CD14-positive monocyte (primary cell): ENCODE measurements at regions not wholly inside any gene's neighbourhood (a gene's known extent, or its start where the extent isn't known, plus 50 kb on each side); places are given as distances from the start of the nearest gene placed in this dataset.

Source experiments
- DNase-seq, 3 donors: peaks; one replicate each; pipeline ENCODE4 v3.0.0-alpha.2; 2011 to 2022
- H2AFZ ChIP-seq: 2 replicates; pipeline ENCODE4 v1.6.0; 2012; ENCODE audit warnings: mild to moderate bottlenecking, low read depth, low read length, inconsistent platforms; ENCODE audit not compliant: insufficient read depth, poor library complexity, severe bottlenecking
- H3K27ac ChIP-seq, 2 donors: 1 replicate in 1 of 2; 2 replicates in 1 of 2; pipeline ENCODE4 v1.5.1; 2012 to 2013; ENCODE audit warnings: low read length in 2 of 2, control low read depth in 1 of 2, inconsistent platforms in 1 of 2, low read depth in 1 of 2, mild to moderate bottlenecking in 1 of 2
- H3K27me3 ChIP-seq, 2 donors: one replicate each; pipeline versions ENCODE4 v1.6.0 to v1.6.1; 2011 to 2013; ENCODE audit warnings: low read length in 2 of 2; ENCODE audit not compliant: control insufficient read depth in 2 of 2, insufficient read depth in 2 of 2
- H3K36me3 ChIP-seq, 2 donors: replicated peaks in 1 of 2; 1 replicate in 1 of 2; 2 replicates in 1 of 2; pipeline versions ENCODE4 v1.5.1 to v1.6.1; 2012 to 2013; ENCODE audit warnings: low read length in 2 of 2, control low read depth in 1 of 2, inconsistent platforms in 1 of 2, mild to moderate bottlenecking in 1 of 2; ENCODE audit not compliant: insufficient read depth in 2 of 2, control insufficient read depth in 1 of 2
- H3K4me1 ChIP-seq, 2 donors: 1 replicate in 1 of 2; 2 replicates in 1 of 2; pipeline versions ENCODE4 v1.5.1 to v1.6.1; 2012 to 2013; ENCODE audit warnings: low read length in 2 of 2, control low read depth in 1 of 2, inconsistent platforms in 1 of 2, mild to moderate bottlenecking in 1 of 2, moderate library complexity in 1 of 2; ENCODE audit not compliant: insufficient read depth in 2 of 2, control insufficient read depth in 1 of 2
- H3K4me2 ChIP-seq: replicated peaks from 2 replicates; pipeline ENCODE3; 2012; ENCODE audit warnings: low read length, moderate library complexity, mild to moderate bottlenecking; ENCODE audit not compliant: poor library complexity, severe bottlenecking; ENCODE audit errors: extremely low read depth
- H3K4me3 ChIP-seq, 3 experiments: fragments of 200-600 bp in 1 of 3; sonication (generic) in 1 of 3; replicated peaks in 1 of 3; 1 replicate in 2 of 3; 2 replicates in 1 of 3; pipeline ENCODE4 v1.5.1; 2011 to 2013; ENCODE audit warnings: low read length in 3 of 3, mild to moderate bottlenecking in 3 of 3, control low read depth in 2 of 3, low read depth in 2 of 3, inconsistent platforms in 1 of 3, moderate library complexity in 1 of 3
- H3K79me2 ChIP-seq: 2 replicates; pipeline ENCODE4 v1.6.0; 2012; ENCODE audit warnings: mild to moderate bottlenecking, control low read depth, inconsistent platforms, low read length, moderate library complexity; ENCODE audit not compliant: insufficient read depth
- H3K9ac ChIP-seq: 2 replicates; pipeline ENCODE4 v1.6.0; 2017; ENCODE audit warnings: low read length, mild to moderate bottlenecking; ENCODE audit not compliant: insufficient read depth, poor library complexity, severe bottlenecking
- H3K9me3 ChIP-seq, 2 donors: replicated peaks in 1 of 2; 1 replicate in 1 of 2; 2 replicates in 1 of 2; pipeline versions ENCODE4 v1.5.1 to v1.6.1; 2012 to 2013; ENCODE audit warnings: low read length in 2 of 2, control low read depth in 1 of 2; ENCODE audit not compliant: control insufficient read depth in 1 of 2, insufficient read depth in 1 of 2
- H4K20me1 ChIP-seq: 2 replicates; pipeline ENCODE4 v1.6.0; 2012; ENCODE audit warnings: mild to moderate bottlenecking, low read length, control low read depth, moderate library complexity; ENCODE audit not compliant: insufficient read depth
- H3K27ac Mint-ChIP-seq, 7 donors: one replicate each; pipeline ENCODE4 v1.8.0; 2020; ENCODE audit warnings: mild to moderate bottlenecking in 7 of 7, mixed read lengths in 7 of 7, moderate library complexity in 6 of 7, inconsistent platforms in 2 of 7
- H3K27me3 Mint-ChIP-seq, 3 donors: one replicate each; pipeline ENCODE4 v1.8.0; 2021 to 2022; ENCODE audit warnings: low read depth in 3 of 3, mild to moderate bottlenecking in 3 of 3, mixed read lengths in 3 of 3, moderate library complexity in 3 of 3, inconsistent platforms in 1 of 3
- H3K36me3 Mint-ChIP-seq, 2 donors: one replicate each; pipeline ENCODE4 v1.8.0; 2020; ENCODE audit warnings: mixed read lengths in 2 of 2, inconsistent platforms in 1 of 2, mild to moderate bottlenecking in 1 of 2
- H3K4me1 Mint-ChIP-seq: one replicate; pipeline ENCODE4 v1.8.0; 2020; ENCODE audit warnings: mild to moderate bottlenecking, mixed read lengths
- H3K4me3 Mint-ChIP-seq, 2 donors: one replicate each; pipeline ENCODE4 v1.8.0; 2020; ENCODE audit warnings: mild to moderate bottlenecking in 2 of 2, mixed read lengths in 2 of 2, moderate library complexity in 1 of 2
- H3K9me3 Mint-ChIP-seq, 7 donors: one replicate each; pipeline ENCODE4 v1.8.0; 2020 to 2022; ENCODE audit warnings: mixed read lengths in 7 of 7, mild to moderate bottlenecking in 6 of 7, moderate library complexity in 6 of 7, inconsistent platforms in 2 of 7
- CTCF ChIP-seq: fragments of 200-600 bp; IDR thresholded peaks from one replicate; pipeline ENCODE4 v1.8.0; 2022; ENCODE audit warnings: antibody characterized with exemption, mild to moderate bottlenecking
- WGBS: methylation state at CpG from one replicate; pipeline ENCODE4 v1.1.5; 2013; ENCODE audit warnings: missing lambda C conversion rate; ENCODE audit not compliant: insufficient coverage; 5-methylcytosine and 5-hydroxymethylcytosine counted together
- intact Hi-C, 2 donors: fragments of 100-400 bp; cut with micrococcal nuclease; formaldehyde crosslinking; loops; one replicate each; pipeline versions ENCODE4 v1.15.0 to v1.15.1; 2023

DNA sequence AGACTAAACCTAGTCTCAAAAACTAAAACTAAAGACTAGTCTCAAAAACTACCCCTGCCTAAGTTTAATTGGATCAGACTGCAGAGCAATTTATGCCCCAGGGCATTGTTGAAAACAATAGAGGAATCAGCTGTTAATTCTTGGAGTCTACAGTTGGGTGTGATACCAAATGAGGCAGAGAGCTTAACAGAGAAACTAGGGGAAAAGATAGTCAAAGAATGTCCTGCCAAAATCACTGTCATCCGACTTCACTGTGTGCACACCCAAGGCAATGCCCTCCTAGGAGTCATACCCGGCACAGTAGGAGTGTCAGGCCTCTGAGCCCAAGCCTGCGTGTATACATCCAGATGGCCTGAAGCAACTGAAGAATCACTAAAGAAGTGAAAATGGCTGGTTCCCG, 90.5 kb upstream of the TOMM7 start:
- intact Hi-C loops: no loop called here
- 94% methylated on average over 4 of the region's 4 CpGs for WGBS
- DNase-seq: no peak

DNA sequence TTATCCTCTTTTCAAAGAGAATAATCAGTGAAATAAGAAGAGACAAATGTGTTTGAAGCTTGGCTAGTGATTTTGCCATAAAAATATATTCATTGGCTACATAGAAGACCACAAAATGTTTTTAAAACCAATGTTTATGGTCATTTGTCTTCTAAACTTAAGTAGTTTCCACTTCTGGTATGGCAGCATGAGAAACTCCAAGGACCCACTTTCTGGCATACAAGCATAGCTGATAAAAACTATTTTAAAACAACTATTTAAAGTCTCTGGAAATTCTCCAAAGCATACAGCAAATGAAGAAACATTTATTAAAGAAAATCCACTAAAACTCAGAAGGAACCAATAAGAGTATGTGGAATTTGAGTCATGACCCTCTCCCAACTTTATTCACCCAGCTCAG, 89.2 kb upstream of the TOMM7 start:
- Histone ChIP-seq H3K4me3 (no peak overlapping the region), H3K27me3 (no peaks in the 10 kb centered on the region), H3K9me3 (peaks cover 12 to 17% of the 10 kb centered on the region in 2 donors), H3K9ac (no peak overlapping the region), H4K20me1 (no peaks in the 10 kb centered on the region), H2AFZ (no peak overlapping the region), H3K4me1 (no peaks in the 10 kb centered on the region), H3K27ac (no peak overlapping the region), H3K4me2 (no peak overlapping the region), H3K36me3 (no peaks in the 10 kb centered on the region), H3K79me2 (no peaks in the 10 kb centered on the region)
- H3K36me3 Mint-ChIP-seq: no peaks in the 10 kb centered on the region
- no peak for TF ChIP-seq CTCF
- H3K4me3 Mint-ChIP-seq: no peak overlapping the region
- peaks cover 0 to 4% (median 1%) of the 10 kb centered on the region in 3 donors for H3K27me3 Mint-ChIP-seq
- intact Hi-C loops: no loop called here
- peaks cover 10 to 27% (median 22%) of the 10 kb centered on the region in 7 donors for H3K9me3 Mint-ChIP-seq
- DNase-seq: no peak
- no peak overlapping the region for H3K27ac Mint-ChIP-seq
- H3K4me1 Mint-ChIP-seq: no peaks in the 10 kb centered on the region

More for the DNA sequence above, 90.5 kb upstream of the TOMM7 start:
- Mint-ChIP-seq H3K4me3 (no peak overlapping the region), H3K36me3 (no peaks in the 10 kb centered on the region), H3K27ac (no peak overlapping the region), H3K27me3 (peaks cover 0 to 4% (median 1%) of the 10 kb centered on the region in 3 donors), H3K9me3 (peaks cover 10 to 26% (median 20%) of the 10 kb centered on the region in 7 donors), H3K4me1 (no peaks in the 10 kb centered on the region)
- H3K4me3 ChIP-seq: no peak overlapping the region
- H3K36me3 ChIP-seq: no peaks in the 10 kb centered on the region
- H3K27me3 ChIP-seq: no peaks in the 10 kb centered on the region
- no peaks in the 10 kb centered on the region for H4K20me1 ChIP-seq
- TF ChIP-seq CTCF: no peak
- H3K27ac ChIP-seq: no peak overlapping the region
- no peaks in the 10 kb centered on the region for H3K79me2 ChIP-seq
- no peak overlapping the region for H3K4me2 ChIP-seq
- H3K4me1 ChIP-seq: no peaks in the 10 kb centered on the region
- no peak overlapping the region for H3K9ac ChIP-seq
- no peak overlapping the region for H2AFZ ChIP-seq
- peaks cover 12 to 17% of the 10 kb centered on the region in 2 donors for H3K9me3 ChIP-seq
